HG03108 (cell line): ENCODE measurements at regions not wholly inside any gene's neighbourhood (a gene's known extent, or its start where the extent isn't known, plus 50 kb on each side); places are given as distances from the start of the nearest gene placed in this dataset.
"Not testable (repeated sequence)": the region's sequence is repeated elsewhere in the genome, so short reads cannot be mapped to it uniquely, and the experiment has no call there.

Source experiments
- ATAC-seq: cut with Tn5 transposase; IDR thresholded peaks from one replicate; pipeline ENCODE4 v1.9.1; 2021; ENCODE audit warnings: moderate library complexity; ENCODE audit not compliant: unreplicated experiment

GRCh38 chr5:166571668-166572067 is 1719.8 kb upstream of the WWC1 start:
- ATAC-seq: no peak

GRCh38 chr5:166576323-166576722 is 1715.1 kb upstream of the WWC1 start:
- no peak for ATAC-seq

DNA sequence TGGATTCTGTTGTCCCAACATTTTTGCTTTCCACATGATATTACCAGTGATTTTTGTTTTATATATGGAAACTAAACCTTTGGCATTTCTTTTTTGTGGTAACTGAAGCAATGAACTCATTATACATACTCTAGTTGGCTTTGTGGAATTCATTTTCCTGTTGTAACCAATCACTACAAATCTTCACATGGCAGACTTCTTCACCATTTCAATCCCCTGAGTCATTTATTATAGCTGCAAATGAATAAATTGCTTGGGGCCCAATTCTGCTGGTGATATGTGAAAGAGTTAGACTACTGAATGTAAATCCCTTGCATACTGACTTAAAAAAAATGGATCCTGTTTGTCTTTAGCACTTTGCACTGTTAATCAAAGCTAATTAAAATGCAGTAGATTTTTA is 1709.6 kb upstream of the WWC1 start:
- ATAC-seq: no peak

- no peak for ATAC-seq
These were observed 1709.0 kb upstream of the WWC1 start for GRCh38 chr5:166582416-166582815.

- ATAC-seq: no peak
These were observed 1696.9 kb upstream of the WWC1 start for GRCh38 chr5:166594567-166594966.

GRCh38 chr5:166595274-166595951 is 1696.0 kb upstream of the WWC1 start:
- ATAC-seq: no peak

DNA sequence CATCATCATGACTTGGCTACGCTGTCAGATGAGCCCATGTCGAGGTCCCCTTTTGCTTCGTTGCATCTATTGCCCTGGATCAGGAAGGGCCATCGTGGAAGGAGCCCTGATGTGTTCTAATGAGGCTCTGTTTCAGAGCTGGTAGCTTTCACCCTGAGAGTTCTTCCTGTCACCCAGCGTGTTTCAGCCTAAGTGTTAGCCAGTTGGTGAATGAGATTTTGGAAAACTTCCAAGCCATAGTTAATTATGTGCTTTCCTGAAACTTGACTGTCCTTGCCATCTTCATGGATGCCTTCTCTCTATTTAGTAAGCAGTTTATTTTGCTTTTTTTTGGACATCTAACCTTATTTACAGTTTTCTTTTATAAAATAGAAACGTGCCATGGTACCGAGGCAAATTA is 1695.4 kb upstream of the WWC1 start:
- ATAC-seq: no peak

GRCh38 chr5:166602271-166602670 is 1689.2 kb upstream of the WWC1 start:
- ATAC-seq: no peak

DNA sequence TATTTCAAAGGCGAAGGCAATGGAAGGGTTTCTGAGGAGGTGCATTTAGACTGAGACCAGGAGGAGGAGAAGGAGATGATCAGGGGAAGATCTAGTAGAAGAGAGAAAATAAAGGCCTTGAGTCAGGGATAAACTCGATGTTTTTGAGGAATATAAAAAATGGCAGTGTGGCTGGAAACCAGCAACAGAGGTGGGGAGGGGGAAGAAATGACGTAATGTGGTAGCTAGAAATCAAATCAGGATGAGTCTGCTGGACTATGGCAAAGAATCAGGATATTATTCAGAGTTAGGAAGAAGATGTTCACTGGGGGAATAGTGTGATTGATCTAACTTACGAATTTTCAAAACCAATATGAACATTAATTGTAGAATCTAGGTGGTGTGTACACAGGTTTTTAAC is 1673.9 kb upstream of the WWC1 start:
- no peak for ATAC-seq

GRCh38 chr5:166618526-166618925 is 1672.9 kb upstream of the WWC1 start:
- no peak for ATAC-seq

- ATAC-seq: no peak
These were observed 1666.9 kb upstream of the WWC1 start for GRCh38 chr5:166624573-166624972.

- ATAC-seq: no peak
These were observed 1666.1 kb upstream of the WWC1 start for GRCh38 chr5:166625210-166625865.

- ATAC-seq: no peak
These were observed 1654.2 kb upstream of the WWC1 start for GRCh38 chr5:166637295-166637694.

GRCh38 chr5:166639151-166639550 is 1652.3 kb upstream of the WWC1 start:
- ATAC-seq: no peak

GRCh38 chr5:166640136-166640535 is 1651.3 kb upstream of the WWC1 start:
- not testable (repeated sequence) for ATAC-seq

DNA sequence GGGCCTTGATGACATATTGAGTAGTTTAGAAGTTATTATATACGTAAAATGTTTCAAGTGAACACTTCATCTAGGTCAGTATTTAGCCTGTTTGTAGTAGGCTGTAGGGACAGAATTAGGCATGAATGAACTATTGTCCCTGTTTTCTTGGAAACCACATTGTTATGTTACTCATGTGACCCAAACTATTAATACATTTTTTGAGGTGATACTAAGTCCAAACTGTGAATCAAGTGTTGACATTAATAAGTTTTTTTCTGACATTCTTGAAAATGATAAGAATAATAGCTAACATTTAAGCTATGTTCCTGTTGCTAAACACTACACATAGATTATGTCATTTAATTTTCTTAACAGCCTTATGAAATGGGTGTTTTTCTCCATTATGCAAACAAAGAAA is 1642.7 kb upstream of the WWC1 start:
- no peak for ATAC-seq

GRCh38 chr5:166649676-166650075 is 1641.8 kb upstream of the WWC1 start:
- ATAC-seq: no peak

GRCh38 chr5:166651234-166651633 is 1640.2 kb upstream of the WWC1 start:
- ATAC-seq: no peak

GRCh38 chr5:166671811-166672210 is 1619.6 kb upstream of the WWC1 start:
- ATAC-seq: no peak

DNA sequence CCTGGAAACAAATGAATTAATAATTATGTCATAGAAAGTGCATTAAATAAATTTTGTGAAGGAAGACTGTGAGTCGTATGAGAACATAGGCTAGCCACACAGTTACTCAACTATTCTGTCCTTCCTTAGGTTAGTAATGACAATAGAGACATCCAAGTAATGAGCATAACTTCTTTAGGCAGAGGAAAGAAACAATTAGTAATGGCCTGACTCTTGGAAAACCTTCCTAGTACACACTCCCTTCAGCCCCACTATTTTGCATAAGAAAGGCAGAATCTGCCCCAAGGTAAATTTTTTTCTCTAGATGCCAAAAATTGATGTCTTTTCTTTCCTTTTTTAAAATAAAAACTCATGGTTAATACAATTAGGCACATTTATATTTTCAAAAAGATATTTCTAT is 1619.0 kb upstream of the WWC1 start:
- ATAC-seq: no peak

DNA sequence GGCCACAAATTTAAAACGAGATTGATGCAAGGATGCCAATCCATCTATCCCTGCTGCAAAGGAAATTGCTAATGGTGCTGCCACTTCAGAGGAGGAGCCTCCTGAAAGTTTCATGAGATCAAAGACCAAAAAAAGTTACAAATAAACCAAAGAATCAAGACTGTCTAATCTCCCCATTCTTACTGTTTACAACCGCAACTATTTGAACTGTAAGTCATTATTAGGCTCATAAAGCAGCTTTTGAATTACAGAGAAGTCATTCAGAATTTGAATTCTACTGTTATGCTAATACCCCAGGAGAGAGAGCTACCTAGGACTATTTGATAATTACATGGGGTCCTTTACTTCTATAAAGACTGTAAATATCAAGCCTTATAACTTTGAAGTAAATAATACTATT is 1613.6 kb upstream of the WWC1 start:
- ATAC-seq: no peak

- ATAC-seq: no peak
These were observed 1612.1 kb upstream of the WWC1 start for GRCh38 chr5:166679331-166679730.

GRCh38 chr5:166695326-166695725 is 1596.1 kb upstream of the WWC1 start:
- ATAC-seq: no peak
